ENCODE measurements at regions not wholly inside any gene's neighbourhood (a gene's known extent, or its start where the extent isn't known, plus 50 kb on each side); places are given as distances from the start of the nearest gene placed in this dataset.

- no peak for FAIRE-seq
Measured at GRCh38 chr2:155456222-155456621, 757.7 kb downstream of the KCNJ3 start.

GRCh38 chr2:155442755-155443372 lies 744.4 kb downstream of the KCNJ3 start:
- DNase-seq (ENCODE audit: insufficient read length, low spot score) (no peak), FAIRE-seq (no peak)

More at GRCh38 chr2:155456222-155456621, 757.7 kb downstream of the KCNJ3 start:
- no peak for DNase-seq (ENCODE audit: insufficient read length, low spot score)

GRCh38 chr2:155442088-155442487 lies 743.6 kb downstream of the KCNJ3 start:
- DNase-seq (ENCODE audit: insufficient read length, low spot score) (no peak), FAIRE-seq (no peak)

- DNase-seq (ENCODE audit: insufficient read length, low spot score) (no peak), FAIRE-seq (no peak)
Measured at GRCh38 chr2:155431004-155431507, 732.6 kb downstream of the KCNJ3 start.

- no peak for FAIRE-seq
- no peak for DNase-seq (ENCODE audit: insufficient read length, low spot score)
Measured at GRCh38 chr2:155427470-155427869, 729.0 kb downstream of the KCNJ3 start.

- DNase-seq (ENCODE audit: insufficient read length, low spot score) (no peak), FAIRE-seq (no peak)
Measured at GRCh38 chr2:155424518-155424917, 726.0 kb downstream of the KCNJ3 start.

GRCh38 chr2:155418753-155419152 lies 720.3 kb downstream of the KCNJ3 start:
- FAIRE-seq, result no peak
- DNase-seq (ENCODE audit: insufficient read length, low spot score), result no peak

- no peak for FAIRE-seq
- DNase-seq (ENCODE audit: insufficient read length, low spot score), result no peak
Measured at GRCh38 chr2:155412598-155412997, 714.1 kb downstream of the KCNJ3 start.

GRCh38 chr2:155404433-155405002 lies 706.0 kb downstream of the KCNJ3 start:
- DNase-seq (ENCODE audit: insufficient read length, low spot score) (no peak), FAIRE-seq (no peak)

- no peak for FAIRE-seq
- DNase-seq (ENCODE audit: insufficient read length, low spot score), result no peak
Measured at GRCh38 chr2:155393406-155393805, 694.9 kb downstream of the KCNJ3 start.

- DNase-seq (ENCODE audit: insufficient read length, low spot score) (no peak), FAIRE-seq (no peak)
Measured at GRCh38 chr2:155391613-155392130, 693.2 kb downstream of the KCNJ3 start.

GRCh38 chr2:155389224-155389623 lies 690.7 kb downstream of the KCNJ3 start:
- DNase-seq (ENCODE audit: insufficient read length, low spot score) (no peak), FAIRE-seq (no peak)

- FAIRE-seq, result no peak
- DNase-seq (ENCODE audit: insufficient read length, low spot score), result no peak
Measured at GRCh38 chr2:155384555-155385123, 686.1 kb downstream of the KCNJ3 start.

- FAIRE-seq (no peak), DNase-seq (ENCODE audit: insufficient read length, low spot score) (no peak)
Measured at GRCh38 chr2:155382776-155383175, 684.3 kb downstream of the KCNJ3 start.

- no peak for DNase-seq (ENCODE audit: insufficient read length, low spot score)
- no peak for FAIRE-seq
Measured at GRCh38 chr2:155381436-155381835, 682.9 kb downstream of the KCNJ3 start.

- no peak for FAIRE-seq
- no peak for DNase-seq (ENCODE audit: insufficient read length, low spot score)
Measured at GRCh38 chr2:155379494-155379893, 681.0 kb downstream of the KCNJ3 start.

GRCh38 chr2:155377931-155378444 lies 679.5 kb downstream of the KCNJ3 start:
- DNase-seq (ENCODE audit: insufficient read length, low spot score) (no peak), FAIRE-seq (no peak)

GRCh38 chr2:155377266-155377680 lies 678.8 kb downstream of the KCNJ3 start:
- FAIRE-seq (no peak), DNase-seq (ENCODE audit: insufficient read length, low spot score) (no peak)

- FAIRE-seq, result no peak
- DNase-seq (ENCODE audit: insufficient read length, low spot score), result no peak
Measured at GRCh38 chr2:155372969-155373368, 674.5 kb downstream of the KCNJ3 start.

- DNase-seq (ENCODE audit: insufficient read length, low spot score) (no peak), FAIRE-seq (no peak)
Measured at GRCh38 chr2:155368934-155369333, 670.4 kb downstream of the KCNJ3 start.

- FAIRE-seq, result no peak
- DNase-seq (ENCODE audit: insufficient read length, low spot score), result no peak
Measured at GRCh38 chr2:155364766-155365165, 666.3 kb downstream of the KCNJ3 start.
